Nephron (organoid): ENCODE measurements at regions not wholly inside any gene's neighbourhood (a gene's known extent, or its start where the extent isn't known, plus 50 kb on each side); places are given as distances from the start of the nearest gene placed in this dataset.
"Not testable (repeated sequence)": the region's sequence is repeated elsewhere in the genome, so short reads cannot be mapped to it uniquely, and the experiment has no call there.

Experiments used
- H3K27ac Mint-ChIP-seq, 3 experiments: 2 replicates each; pipeline ENCODE4 v1.8.0; 2020; ENCODE audit warnings: mixed read lengths in 3 of 3, mild to moderate bottlenecking in 2 of 3, moderate library complexity in 1 of 3
- H3K27me3 Mint-ChIP-seq: 2 replicates; pipeline ENCODE4 v1.8.0; 2021; ENCODE audit warnings: low read depth, mild to moderate bottlenecking, moderate library complexity, mixed read lengths
- H3K36me3 Mint-ChIP-seq: 2 replicates; pipeline ENCODE4 v1.8.0; 2020; ENCODE audit warnings: low read depth, mixed read lengths
- H3K4me1 Mint-ChIP-seq: 2 replicates; pipeline ENCODE4 v1.8.0; 2020; ENCODE audit warnings: mixed read lengths
- H3K4me3 Mint-ChIP-seq, 3 experiments: 2 replicates each; pipeline ENCODE4 v1.8.0; 2020; ENCODE audit warnings: mild to moderate bottlenecking in 3 of 3, mixed read lengths in 3 of 3, moderate library complexity in 2 of 3
- H3K9me3 Mint-ChIP-seq: 2 replicates; pipeline ENCODE4 v1.8.0; 2020; ENCODE audit warnings: mixed read lengths
- TF ChIP-seq, protein P1 (sequence below), 3 experiments: fragments of 200-600 bp; sonication (generic); IDR thresholded peaks; one replicate each; pipeline ENCODE4 v1.5.0; 2021; ENCODE audit warnings: antibody characterized with exemption in 3 of 3; ENCODE audit not compliant: unreplicated experiment in 3 of 3

GRCh38 chr2:154565433-154565832, 133.1 kb upstream of the KCNJ3 start:
- Mint-ChIP-seq H3K36me3 (no peaks in the 10 kb centered on the region), H3K9me3 (peaks cover 3% of the 10 kb centered on the region), H3K27ac (no peak overlapping the region), H3K27me3 (no peaks in the 10 kb centered on the region), H3K4me1 (no peaks in the 10 kb centered on the region), H3K4me3 (no peak overlapping the region)
- TF ChIP-seq, protein P1, sequence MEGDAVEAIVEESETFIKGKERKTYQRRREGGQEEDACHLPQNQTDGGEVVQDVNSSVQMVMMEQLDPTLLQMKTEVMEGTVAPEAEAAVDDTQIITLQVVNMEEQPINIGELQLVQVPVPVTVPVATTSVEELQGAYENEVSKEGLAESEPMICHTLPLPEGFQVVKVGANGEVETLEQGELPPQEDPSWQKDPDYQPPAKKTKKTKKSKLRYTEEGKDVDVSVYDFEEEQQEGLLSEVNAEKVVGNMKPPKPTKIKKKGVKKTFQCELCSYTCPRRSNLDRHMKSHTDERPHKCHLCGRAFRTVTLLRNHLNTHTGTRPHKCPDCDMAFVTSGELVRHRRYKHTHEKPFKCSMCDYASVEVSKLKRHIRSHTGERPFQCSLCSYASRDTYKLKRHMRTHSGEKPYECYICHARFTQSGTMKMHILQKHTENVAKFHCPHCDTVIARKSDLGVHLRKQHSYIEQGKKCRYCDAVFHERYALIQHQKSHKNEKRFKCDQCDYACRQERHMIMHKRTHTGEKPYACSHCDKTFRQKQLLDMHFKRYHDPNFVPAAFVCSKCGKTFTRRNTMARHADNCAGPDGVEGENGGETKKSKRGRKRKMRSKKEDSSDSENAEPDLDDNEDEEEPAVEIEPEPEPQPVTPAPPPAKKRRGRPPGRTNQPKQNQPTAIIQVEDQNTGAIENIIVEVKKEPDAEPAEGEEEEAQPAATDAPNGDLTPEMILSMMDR (IDR thresholded peaks at IDR 0.05; ENCODE audit: unreplicated experiment in 3 of 3): no peak

- TF ChIP-seq, protein P1 (IDR thresholded peaks at IDR 0.05; ENCODE audit: unreplicated experiment in 3 of 3): no peak
These were observed 130.1 kb upstream of the KCNJ3 start for GRCh38 chr2:154568413-154568812.

GRCh38 chr2:154570501-154570900, 128.0 kb upstream of the KCNJ3 start:
- no peaks in the 10 kb centered on the region for H3K27me3 Mint-ChIP-seq
- no peak overlapping the region for H3K4me3 Mint-ChIP-seq
- TF ChIP-seq, protein P1 (IDR thresholded peaks at IDR 0.05; ENCODE audit: unreplicated experiment in 3 of 3): no peak
- H3K27ac Mint-ChIP-seq: no peak overlapping the region
- no peaks in the 10 kb centered on the region for H3K36me3 Mint-ChIP-seq
- no peaks in the 10 kb centered on the region for H3K9me3 Mint-ChIP-seq
- H3K4me1 Mint-ChIP-seq: no peaks in the 10 kb centered on the region

More at GRCh38 chr2:154568413-154568812, 130.1 kb upstream of the KCNJ3 start:
- H3K27ac Mint-ChIP-seq: no peak overlapping the region
- H3K4me3 Mint-ChIP-seq: no peak overlapping the region
- H3K9me3 Mint-ChIP-seq: peaks cover 3% of the 10 kb centered on the region
- no peaks in the 10 kb centered on the region for H3K36me3 Mint-ChIP-seq
- no peaks in the 10 kb centered on the region for H3K27me3 Mint-ChIP-seq
- no peaks in the 10 kb centered on the region for H3K4me1 Mint-ChIP-seq

DNA sequence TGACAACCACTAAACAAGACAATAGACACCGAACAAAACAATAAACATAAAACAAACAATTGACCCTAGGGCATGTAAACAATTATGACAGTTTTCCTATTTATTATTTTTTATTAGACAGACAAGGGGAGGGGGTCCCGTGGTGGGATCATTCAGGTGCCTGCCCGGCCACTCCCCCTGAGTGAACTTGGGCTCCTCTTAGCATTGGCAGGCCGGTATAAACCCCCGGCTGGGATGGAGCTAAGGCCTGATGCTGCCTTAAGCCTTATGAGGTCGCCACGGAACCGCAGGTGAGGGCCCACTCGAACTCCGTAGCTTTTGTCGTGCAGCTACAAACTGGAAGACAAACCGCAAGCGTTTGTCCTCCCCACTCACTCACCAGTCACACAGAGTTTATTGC, 121.8 kb upstream of the KCNJ3 start:
- not testable (repeated sequence) for H3K4me3 Mint-ChIP-seq, H3K9me3 Mint-ChIP-seq, H3K4me1 Mint-ChIP-seq, H3K27me3 Mint-ChIP-seq, H3K36me3 Mint-ChIP-seq, H3K27ac Mint-ChIP-seq

DNA sequence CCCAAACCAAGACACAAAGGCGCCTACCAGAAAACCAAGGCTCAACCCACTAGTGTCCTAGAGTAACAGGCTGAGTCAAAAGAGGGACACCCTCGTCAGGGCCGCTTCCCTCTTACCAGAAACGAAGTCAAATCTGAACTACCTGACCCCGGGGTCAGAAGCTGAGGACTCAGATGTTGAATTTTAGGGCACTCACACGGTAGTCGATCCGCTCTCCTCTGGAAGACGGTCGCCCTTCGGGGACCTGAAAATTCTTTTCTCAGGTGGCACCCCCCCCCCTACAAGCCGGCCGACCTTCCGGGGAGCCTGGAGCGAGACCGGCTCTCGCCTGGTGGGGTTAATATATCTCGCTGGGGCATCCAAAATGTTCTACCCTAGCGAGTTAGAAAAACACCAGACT, 121.1 kb upstream of the KCNJ3 start:
- no peak overlapping the region for H3K4me3 Mint-ChIP-seq
- H3K9me3 Mint-ChIP-seq: peaks cover 2% of the 10 kb centered on the region
- TF ChIP-seq, protein P1 (IDR thresholded peaks at IDR 0.05; ENCODE audit: unreplicated experiment in 3 of 3): no peak
- H3K27me3 Mint-ChIP-seq: no peaks in the 10 kb centered on the region
- no peaks in the 10 kb centered on the region for H3K36me3 Mint-ChIP-seq
- no peaks in the 10 kb centered on the region for H3K4me1 Mint-ChIP-seq
- H3K27ac Mint-ChIP-seq: no peak overlapping the region

- no peaks in the 10 kb centered on the region for H3K4me1 Mint-ChIP-seq
- H3K27ac Mint-ChIP-seq: no peak overlapping the region
- peaks cover 2% of the 10 kb centered on the region for H3K9me3 Mint-ChIP-seq
- TF ChIP-seq, protein P1 (IDR thresholded peaks at IDR 0.05; ENCODE audit: unreplicated experiment in 3 of 3): no peak
- no peaks in the 10 kb centered on the region for H3K36me3 Mint-ChIP-seq
- no peaks in the 10 kb centered on the region for H3K27me3 Mint-ChIP-seq
- no peak overlapping the region for H3K4me3 Mint-ChIP-seq
These were observed 117.7 kb upstream of the KCNJ3 start for GRCh38 chr2:154580767-154581166.

DNA sequence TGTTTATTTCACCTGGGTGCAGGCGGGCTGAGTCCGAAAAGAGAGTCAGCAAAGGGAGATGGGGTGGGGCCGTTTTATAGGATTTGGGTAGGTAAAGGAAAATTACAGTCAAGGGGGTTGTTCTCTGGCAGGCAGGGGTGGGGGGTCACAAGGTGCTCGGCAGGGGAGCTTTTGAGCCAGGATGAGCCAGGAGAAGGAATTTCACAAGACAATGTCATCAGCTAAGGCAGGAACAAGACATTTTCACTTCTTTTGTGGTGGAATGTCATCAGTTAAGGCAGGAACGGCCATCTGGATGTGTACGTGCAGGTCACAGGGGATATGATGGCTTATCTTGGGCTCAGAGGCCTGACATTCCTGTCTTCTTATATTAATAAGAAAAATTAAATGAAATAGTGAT, 115.8 kb upstream of the KCNJ3 start:
- H3K36me3 Mint-ChIP-seq, H3K27me3 Mint-ChIP-seq, H3K4me1 Mint-ChIP-seq, H3K9me3 Mint-ChIP-seq, H3K27ac Mint-ChIP-seq, H3K4me3 Mint-ChIP-seq: not testable (repeated sequence)

DNA sequence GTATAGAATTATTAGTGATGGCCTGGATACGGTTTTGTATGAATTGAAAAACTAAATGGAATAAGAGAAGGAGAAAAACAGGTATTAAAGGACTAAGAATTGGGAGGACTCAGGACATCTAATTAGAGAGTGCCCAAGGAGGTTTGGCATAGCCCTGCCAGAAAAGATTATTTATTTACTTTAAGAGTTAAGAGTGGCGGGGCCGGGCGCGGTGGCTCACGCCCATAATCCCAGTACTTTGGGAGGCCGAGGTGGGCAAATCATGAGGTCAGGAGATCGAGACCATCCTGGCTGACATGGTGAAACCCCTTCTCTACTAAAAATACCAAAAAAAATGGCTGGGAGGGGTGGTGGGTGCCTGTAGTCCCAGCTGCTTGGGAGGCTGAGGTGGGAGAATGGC, 115.2 kb upstream of the KCNJ3 start:
- not testable (repeated sequence) for H3K4me1 Mint-ChIP-seq

More for the DNA sequence above, 115.2 kb upstream of the KCNJ3 start:
- not testable (repeated sequence) for H3K4me3 Mint-ChIP-seq, H3K36me3 Mint-ChIP-seq, H3K27ac Mint-ChIP-seq, H3K9me3 Mint-ChIP-seq, H3K27me3 Mint-ChIP-seq
